CD14-positive monocyte (primary cell): ENCODE measurements at regions not wholly inside any gene's neighbourhood (a gene's known extent, or its start where the extent isn't known, plus 50 kb on each side); places are given as distances from the start of the nearest gene placed in this dataset.

Experiments used
- DNase-seq, 3 donors: peaks; one replicate each; pipeline ENCODE4 v3.0.0-alpha.2; 2011 to 2022
- H2AFZ ChIP-seq: 2 replicates; pipeline ENCODE4 v1.6.0; 2012; ENCODE audit warnings: mild to moderate bottlenecking, low read depth, low read length, inconsistent platforms; ENCODE audit not compliant: insufficient read depth, poor library complexity, severe bottlenecking
- H3K27ac ChIP-seq, 2 donors: 1 replicate in 1 of 2; 2 replicates in 1 of 2; pipeline ENCODE4 v1.5.1; 2012 to 2013; ENCODE audit warnings: low read length in 2 of 2, control low read depth in 1 of 2, inconsistent platforms in 1 of 2, low read depth in 1 of 2, mild to moderate bottlenecking in 1 of 2
- H3K27me3 ChIP-seq, 2 donors: one replicate each; pipeline versions ENCODE4 v1.6.0 to v1.6.1; 2011 to 2013; ENCODE audit warnings: low read length in 2 of 2; ENCODE audit not compliant: control insufficient read depth in 2 of 2, insufficient read depth in 2 of 2
- H3K36me3 ChIP-seq, 2 donors: replicated peaks in 1 of 2; 1 replicate in 1 of 2; 2 replicates in 1 of 2; pipeline versions ENCODE4 v1.5.1 to v1.6.1; 2012 to 2013; ENCODE audit warnings: low read length in 2 of 2, control low read depth in 1 of 2, inconsistent platforms in 1 of 2, mild to moderate bottlenecking in 1 of 2; ENCODE audit not compliant: insufficient read depth in 2 of 2, control insufficient read depth in 1 of 2
- H3K4me1 ChIP-seq, 2 donors: 1 replicate in 1 of 2; 2 replicates in 1 of 2; pipeline versions ENCODE4 v1.5.1 to v1.6.1; 2012 to 2013; ENCODE audit warnings: low read length in 2 of 2, control low read depth in 1 of 2, inconsistent platforms in 1 of 2, mild to moderate bottlenecking in 1 of 2, moderate library complexity in 1 of 2; ENCODE audit not compliant: insufficient read depth in 2 of 2, control insufficient read depth in 1 of 2
- H3K4me2 ChIP-seq: replicated peaks from 2 replicates; pipeline ENCODE3; 2012; ENCODE audit warnings: low read length, moderate library complexity, mild to moderate bottlenecking; ENCODE audit not compliant: poor library complexity, severe bottlenecking; ENCODE audit errors: extremely low read depth
- H3K4me3 ChIP-seq, 3 experiments: fragments of 200-600 bp in 1 of 3; sonication (generic) in 1 of 3; replicated peaks in 1 of 3; 1 replicate in 2 of 3; 2 replicates in 1 of 3; pipeline ENCODE4 v1.5.1; 2011 to 2013; ENCODE audit warnings: low read length in 3 of 3, mild to moderate bottlenecking in 3 of 3, control low read depth in 2 of 3, low read depth in 2 of 3, inconsistent platforms in 1 of 3, moderate library complexity in 1 of 3
- H3K79me2 ChIP-seq: 2 replicates; pipeline ENCODE4 v1.6.0; 2012; ENCODE audit warnings: mild to moderate bottlenecking, control low read depth, inconsistent platforms, low read length, moderate library complexity; ENCODE audit not compliant: insufficient read depth
- H3K9ac ChIP-seq: 2 replicates; pipeline ENCODE4 v1.6.0; 2017; ENCODE audit warnings: low read length, mild to moderate bottlenecking; ENCODE audit not compliant: insufficient read depth, poor library complexity, severe bottlenecking
- H3K9me3 ChIP-seq, 2 donors: replicated peaks in 1 of 2; 1 replicate in 1 of 2; 2 replicates in 1 of 2; pipeline versions ENCODE4 v1.5.1 to v1.6.1; 2012 to 2013; ENCODE audit warnings: low read length in 2 of 2, control low read depth in 1 of 2; ENCODE audit not compliant: control insufficient read depth in 1 of 2, insufficient read depth in 1 of 2
- H4K20me1 ChIP-seq: 2 replicates; pipeline ENCODE4 v1.6.0; 2012; ENCODE audit warnings: mild to moderate bottlenecking, low read length, control low read depth, moderate library complexity; ENCODE audit not compliant: insufficient read depth
- H3K27ac Mint-ChIP-seq, 7 donors: one replicate each; pipeline ENCODE4 v1.8.0; 2020; ENCODE audit warnings: mild to moderate bottlenecking in 7 of 7, mixed read lengths in 7 of 7, moderate library complexity in 6 of 7, inconsistent platforms in 2 of 7
- H3K27me3 Mint-ChIP-seq, 3 donors: one replicate each; pipeline ENCODE4 v1.8.0; 2021 to 2022; ENCODE audit warnings: low read depth in 3 of 3, mild to moderate bottlenecking in 3 of 3, mixed read lengths in 3 of 3, moderate library complexity in 3 of 3, inconsistent platforms in 1 of 3
- H3K36me3 Mint-ChIP-seq, 2 donors: one replicate each; pipeline ENCODE4 v1.8.0; 2020; ENCODE audit warnings: mixed read lengths in 2 of 2, inconsistent platforms in 1 of 2, mild to moderate bottlenecking in 1 of 2
- H3K4me1 Mint-ChIP-seq: one replicate; pipeline ENCODE4 v1.8.0; 2020; ENCODE audit warnings: mild to moderate bottlenecking, mixed read lengths
- H3K4me3 Mint-ChIP-seq, 2 donors: one replicate each; pipeline ENCODE4 v1.8.0; 2020; ENCODE audit warnings: mild to moderate bottlenecking in 2 of 2, mixed read lengths in 2 of 2, moderate library complexity in 1 of 2
- H3K9me3 Mint-ChIP-seq, 7 donors: one replicate each; pipeline ENCODE4 v1.8.0; 2020 to 2022; ENCODE audit warnings: mixed read lengths in 7 of 7, mild to moderate bottlenecking in 6 of 7, moderate library complexity in 6 of 7, inconsistent platforms in 2 of 7
- CTCF ChIP-seq: fragments of 200-600 bp; IDR thresholded peaks from one replicate; pipeline ENCODE4 v1.8.0; 2022; ENCODE audit warnings: antibody characterized with exemption, mild to moderate bottlenecking
- WGBS: methylation state at CpG from one replicate; pipeline ENCODE4 v1.1.5; 2013; ENCODE audit warnings: missing lambda C conversion rate; ENCODE audit not compliant: insufficient coverage; 5-methylcytosine and 5-hydroxymethylcytosine counted together
- intact Hi-C, 2 donors: fragments of 100-400 bp; cut with micrococcal nuclease; formaldehyde crosslinking; loops; one replicate each; pipeline versions ENCODE4 v1.15.0 to v1.15.1; 2023

GRCh38 chr6:14487625-14488024, 370.1 kb downstream of the CD83 start:
- Histone ChIP-seq H3K27ac (no peak overlapping the region), H3K9ac (no peak overlapping the region), H2AFZ (no peak overlapping the region), H3K79me2 (no peaks in the 10 kb centered on the region), H3K4me3 (no peak overlapping the region), H3K4me2 (no peak overlapping the region), H3K4me1 (no peaks in the 10 kb centered on the region), H3K36me3 (no peaks in the 10 kb centered on the region), H3K27me3 (no peaks in the 10 kb centered on the region), H3K9me3 (peaks cover 0 to 17% of the 10 kb centered on the region in 2 donors), H4K20me1 (no peaks in the 10 kb centered on the region)
- Mint-ChIP-seq H3K27ac (no peak overlapping the region), H3K36me3 (peaks cover 0 to under 1% of the 10 kb centered on the region in 2 donors), H3K4me1 (peaks cover 6% of the 10 kb centered on the region), H3K4me3 (no peak overlapping the region), H3K27me3 (no peaks in the 10 kb centered on the region), H3K9me3 (peaks cover 4 to 14% (median 6%) of the 10 kb centered on the region in 7 donors)
- no peak for DNase-seq
- no peak for TF ChIP-seq CTCF
- 97% methylated on average over 3 of the region's 3 CpGs for WGBS
- intact Hi-C loops: no loop called here

GRCh38 chr6:14488180-14488579, 370.6 kb downstream of the CD83 start:
- Histone ChIP-seq H3K79me2 (no peaks in the 10 kb centered on the region), H4K20me1 (no peaks in the 10 kb centered on the region), H3K36me3 (no peaks in the 10 kb centered on the region), H3K4me2 (no peak overlapping the region), H3K27ac (no peak overlapping the region), H2AFZ (no peak overlapping the region), H3K4me3 (no peak overlapping the region), H3K27me3 (no peaks in the 10 kb centered on the region), H3K4me1 (no peaks in the 10 kb centered on the region), H3K9me3 (peaks cover 0 to 17% of the 10 kb centered on the region in 2 donors), H3K9ac (no peak overlapping the region)
- TF ChIP-seq CTCF: no peak
- H3K4me1 Mint-ChIP-seq: peaks cover 6% of the 10 kb centered on the region
- H3K27me3 Mint-ChIP-seq: no peaks in the 10 kb centered on the region
- H3K36me3 Mint-ChIP-seq: no peaks in the 10 kb centered on the region
- intact Hi-C loops: no loop called here
- H3K9me3 Mint-ChIP-seq: peaks cover 2 to 16% (median 6%) of the 10 kb centered on the region in 7 donors
- WGBS: 54% methylated on average over 2 of the region's 2 CpGs
- H3K27ac Mint-ChIP-seq: no peak overlapping the region
- no peak overlapping the region for H3K4me3 Mint-ChIP-seq
- DNase-seq: no peak
